ENCODE measurements at regions not wholly inside any gene's neighbourhood (a gene's known extent, or its start where the extent isn't known, plus 50 kb on each side); places are given as distances from the start of the nearest gene placed in this dataset.

GRCh38 chr9:1619915-1620710 lies 395.0 kb upstream of the SMARCA2 start:
- WGBS (ENCODE audit: insufficient coverage), result 71% methylated on average over 5 of the region's 8 CpGs
- Histone ChIP-seq H3K36me3 (ENCODE audit: control insufficient read depth in 4 of 4, insufficient read depth in 4 of 4, low read length in 3 of 4) (no peaks in the 10 kb centered on the region), H3K4me1 (ENCODE audit: control extremely low read depth in 1 of 4, control insufficient read depth in 4 of 4, insufficient read depth in 4 of 4, low read length in 3 of 4) (no peaks in the 10 kb centered on the region), H3K27me3 (replicated peaks in 2 of 5; ENCODE audit: control insufficient read depth in 4 of 5, insufficient read depth in 5 of 5, low read length in 4 of 5) (peaks cover 0 to 4% (median 0%) of the 10 kb centered on the region in 5 experiments), H3K9me3 (ENCODE audit: control extremely low read depth in 1 of 5, control insufficient read depth in 4 of 5, insufficient read depth in 2 of 5, low read depth in 1 of 5, low read length in 4 of 5) (no peaks in the 10 kb centered on the region), H3K27ac (ENCODE audit: insufficient read depth in 1 of 2, low read depth in 1 of 2, low read length in 2 of 2, poor library complexity in 1 of 2, severe bottlenecking in 2 of 2) (no peak overlapping the region), H3K4me3 (ENCODE audit: control insufficient read depth in 1 of 7, extremely low read depth in 1 of 7, insufficient read depth in 4 of 7, low read depth in 2 of 7, low read length in 6 of 7) (no peak overlapping the region)
- CTCF ChIA-PET, result interaction anchor here (1.3 kb wide), 1 partner anchor 160 kb away, joined by 3 read pairs; no protein-coding TSS in a partner anchor
- DNase-seq, result peak in 2 of 3 donors; percentile 6 to 10
- POLR2A ChIA-PET, result no interaction called here

GRCh38 chr9:1637401-1637800 lies 377.7 kb upstream of the SMARCA2 start:
- H3K27me3 ChIP-seq (replicated peaks in 2 of 5; ENCODE audit: control insufficient read depth in 4 of 5, insufficient read depth in 5 of 5, low read length in 4 of 5), result no peaks in the 10 kb centered on the region
- DNase-seq, result no peak
- no peak overlapping the region for H3K4me3 ChIP-seq (ENCODE audit: control insufficient read depth in 1 of 7, extremely low read depth in 1 of 7, insufficient read depth in 4 of 7, low read depth in 2 of 7, low read length in 6 of 7)
- 83% methylated on average over 1 of the region's 2 CpGs for WGBS (ENCODE audit: insufficient coverage)
- H3K9me3 ChIP-seq (ENCODE audit: control extremely low read depth in 1 of 5, control insufficient read depth in 4 of 5, insufficient read depth in 2 of 5, low read depth in 1 of 5, low read length in 4 of 5), result no peaks in the 10 kb centered on the region
- CTCF ChIA-PET, result no interaction called here
- H3K27ac ChIP-seq (ENCODE audit: insufficient read depth in 1 of 2, low read depth in 1 of 2, low read length in 2 of 2, poor library complexity in 1 of 2, severe bottlenecking in 2 of 2), result no peak overlapping the region
- H3K36me3 ChIP-seq (ENCODE audit: control insufficient read depth in 4 of 4, insufficient read depth in 4 of 4, low read length in 3 of 4), result no peaks in the 10 kb centered on the region
- POLR2A ChIA-PET, result no interaction called here
- H3K4me1 ChIP-seq (ENCODE audit: control extremely low read depth in 1 of 4, control insufficient read depth in 4 of 4, insufficient read depth in 4 of 4, low read length in 3 of 4), result no peaks in the 10 kb centered on the region

- Histone ChIP-seq H3K9me3 (ENCODE audit: control extremely low read depth in 1 of 5, control insufficient read depth in 4 of 5, insufficient read depth in 2 of 5, low read depth in 1 of 5, low read length in 4 of 5) (no peaks in the 10 kb centered on the region), H3K4me1 (ENCODE audit: control extremely low read depth in 1 of 4, control insufficient read depth in 4 of 4, insufficient read depth in 4 of 4, low read length in 3 of 4) (no peaks in the 10 kb centered on the region), H3K36me3 (ENCODE audit: control insufficient read depth in 4 of 4, insufficient read depth in 4 of 4, low read length in 3 of 4) (no peaks in the 10 kb centered on the region), H3K4me3 (ENCODE audit: control insufficient read depth in 1 of 7, extremely low read depth in 1 of 7, insufficient read depth in 4 of 7, low read depth in 2 of 7, low read length in 6 of 7) (no peak overlapping the region), H3K27me3 (replicated peaks in 2 of 5; ENCODE audit: control insufficient read depth in 4 of 5, insufficient read depth in 5 of 5, low read length in 4 of 5) (no peaks in the 10 kb centered on the region), H3K27ac (ENCODE audit: insufficient read depth in 1 of 2, low read depth in 1 of 2, low read length in 2 of 2, poor library complexity in 1 of 2, severe bottlenecking in 2 of 2) (no peak overlapping the region)
- 91% methylated on average over 3 of the region's 5 CpGs for WGBS (ENCODE audit: insufficient coverage)
- DNase-seq, result no peak
- POLR2A ChIA-PET, result no interaction called here
- CTCF ChIA-PET, result no interaction called here
Observed at GRCh38 chr9:1639166-1639565, 376.0 kb upstream of the SMARCA2 start.

GRCh38 chr9:1647776-1648175 lies 367.4 kb upstream of the SMARCA2 start:
- Histone ChIP-seq H3K4me1 (ENCODE audit: control extremely low read depth in 1 of 4, control insufficient read depth in 4 of 4, insufficient read depth in 4 of 4, low read length in 3 of 4) (no peaks in the 10 kb centered on the region), H3K9me3 (ENCODE audit: control extremely low read depth in 1 of 5, control insufficient read depth in 4 of 5, insufficient read depth in 2 of 5, low read depth in 1 of 5, low read length in 4 of 5) (no peaks in the 10 kb centered on the region), H3K27ac (ENCODE audit: insufficient read depth in 1 of 2, low read depth in 1 of 2, low read length in 2 of 2, poor library complexity in 1 of 2, severe bottlenecking in 2 of 2) (no peak overlapping the region), H3K36me3 (ENCODE audit: control insufficient read depth in 4 of 4, insufficient read depth in 4 of 4, low read length in 3 of 4) (no peaks in the 10 kb centered on the region), H3K4me3 (ENCODE audit: control insufficient read depth in 1 of 7, extremely low read depth in 1 of 7, insufficient read depth in 4 of 7, low read depth in 2 of 7, low read length in 6 of 7) (no peak overlapping the region), H3K27me3 (replicated peaks in 2 of 5; ENCODE audit: control insufficient read depth in 4 of 5, insufficient read depth in 5 of 5, low read length in 4 of 5) (no peaks in the 10 kb centered on the region)
- WGBS (ENCODE audit: insufficient coverage), result 86% methylated on average over 1 of the region's 1 CpG
- POLR2A ChIA-PET, result no interaction called here
- no peak for DNase-seq
- CTCF ChIA-PET, result interaction anchor here (0.6 kb wide), 1 partner anchor 306 kb away, joined by 3 read pairs; no protein-coding TSS in a partner anchor

GRCh38 chr9:1653282-1653681 lies 361.9 kb upstream of the SMARCA2 start:
- Histone ChIP-seq H3K4me1 (ENCODE audit: control extremely low read depth in 1 of 4, control insufficient read depth in 4 of 4, insufficient read depth in 4 of 4, low read length in 3 of 4) (no peaks in the 10 kb centered on the region), H3K9me3 (ENCODE audit: control extremely low read depth in 1 of 5, control insufficient read depth in 4 of 5, insufficient read depth in 2 of 5, low read depth in 1 of 5, low read length in 4 of 5) (no peaks in the 10 kb centered on the region), H3K27ac (ENCODE audit: insufficient read depth in 1 of 2, low read depth in 1 of 2, low read length in 2 of 2, poor library complexity in 1 of 2, severe bottlenecking in 2 of 2) (no peak overlapping the region), H3K4me3 (ENCODE audit: control insufficient read depth in 1 of 7, extremely low read depth in 1 of 7, insufficient read depth in 4 of 7, low read depth in 2 of 7, low read length in 6 of 7) (no peak overlapping the region), H3K27me3 (replicated peaks in 2 of 5; ENCODE audit: control insufficient read depth in 4 of 5, insufficient read depth in 5 of 5, low read length in 4 of 5) (no peaks in the 10 kb centered on the region), H3K36me3 (ENCODE audit: control insufficient read depth in 4 of 4, insufficient read depth in 4 of 4, low read length in 3 of 4) (no peaks in the 10 kb centered on the region)
- ChIA-PET CTCF (no interaction called here), POLR2A (no interaction called here)
- 100% methylated on average over 1 of the region's 4 CpGs for WGBS (ENCODE audit: insufficient coverage)
- no peak for DNase-seq

GRCh38 chr9:1658661-1659362 lies 356.3 kb upstream of the SMARCA2 start:
- WGBS (ENCODE audit: insufficient coverage), result 90% methylated on average over 4 of the region's 4 CpGs
- H3K9me3 ChIP-seq (ENCODE audit: control extremely low read depth in 1 of 5, control insufficient read depth in 4 of 5, insufficient read depth in 2 of 5, low read depth in 1 of 5, low read length in 4 of 5), result no peaks in the 10 kb centered on the region
- no peaks in the 10 kb centered on the region for H3K36me3 ChIP-seq (ENCODE audit: control insufficient read depth in 4 of 4, insufficient read depth in 4 of 4, low read length in 3 of 4)
- ChIA-PET CTCF (no interaction called here), POLR2A (no interaction called here)
- no peak overlapping the region for H3K4me3 ChIP-seq (ENCODE audit: control insufficient read depth in 1 of 7, extremely low read depth in 1 of 7, insufficient read depth in 4 of 7, low read depth in 2 of 7, low read length in 6 of 7)
- no peaks in the 10 kb centered on the region for H3K4me1 ChIP-seq (ENCODE audit: control extremely low read depth in 1 of 4, control insufficient read depth in 4 of 4, insufficient read depth in 4 of 4, low read length in 3 of 4)
- H3K27ac ChIP-seq (ENCODE audit: insufficient read depth in 1 of 2, low read depth in 1 of 2, low read length in 2 of 2, poor library complexity in 1 of 2, severe bottlenecking in 2 of 2), result no peak overlapping the region
- H3K27me3 ChIP-seq (replicated peaks in 2 of 5; ENCODE audit: control insufficient read depth in 4 of 5, insufficient read depth in 5 of 5, low read length in 4 of 5), result no peaks in the 10 kb centered on the region
- DNase-seq, result no peak

GRCh38 chr9:1659363-1659690 lies 355.8 kb upstream of the SMARCA2 start:
- no peaks in the 10 kb centered on the region for H3K4me1 ChIP-seq (ENCODE audit: control extremely low read depth in 1 of 4, control insufficient read depth in 4 of 4, insufficient read depth in 4 of 4, low read length in 3 of 4)
- H3K9me3 ChIP-seq (ENCODE audit: control extremely low read depth in 1 of 5, control insufficient read depth in 4 of 5, insufficient read depth in 2 of 5, low read depth in 1 of 5, low read length in 4 of 5), result no peaks in the 10 kb centered on the region
- H3K4me3 ChIP-seq (ENCODE audit: control insufficient read depth in 1 of 7, extremely low read depth in 1 of 7, insufficient read depth in 4 of 7, low read depth in 2 of 7, low read length in 6 of 7), result no peak overlapping the region
- H3K27ac ChIP-seq (ENCODE audit: insufficient read depth in 1 of 2, low read depth in 1 of 2, low read length in 2 of 2, poor library complexity in 1 of 2, severe bottlenecking in 2 of 2), result no peak overlapping the region
- no peak for DNase-seq
- no peaks in the 10 kb centered on the region for H3K27me3 ChIP-seq (replicated peaks in 2 of 5; ENCODE audit: control insufficient read depth in 4 of 5, insufficient read depth in 5 of 5, low read length in 4 of 5)
- H3K36me3 ChIP-seq (ENCODE audit: control insufficient read depth in 4 of 4, insufficient read depth in 4 of 4, low read length in 3 of 4), result no peaks in the 10 kb centered on the region
- ChIA-PET POLR2A (no interaction called here), CTCF (no interaction called here)
- 95% methylated on average over 3 of the region's 3 CpGs for WGBS (ENCODE audit: insufficient coverage)

Measured in common myeloid progenitor, CD34-positive (primary cell).